Tibial nerve (tissue), 4 donors: ENCODE measurements at regions not wholly inside any gene's neighbourhood (a gene's known extent, or its start where the extent isn't known, plus 50 kb on each side); places are given as distances from the start of the nearest gene placed in this dataset.

Source experiments
- DNase-seq, 2 donors: peaks; one replicate each; pipeline ENCODE4 v3.0.0-alpha.2; 2019; ENCODE audit warnings: low spot score in 2 of 2
- H3K27ac ChIP-seq, 4 donors: fragments of 200-600 bp; sonication (generic) in 3 of 4; one replicate each; pipeline ENCODE4 v1.5.1; 2017 to 2019; ENCODE audit warnings: mild to moderate bottlenecking in 1 of 4
- H3K27me3 ChIP-seq, 2 donors: fragments of 200-600 bp; sonication (generic) in 1 of 2; one replicate each; pipeline versions ENCODE4 v1.5.1 to v1.6.0; 2017 to 2019
- H3K36me3 ChIP-seq, 3 donors: fragments of 200-600 bp; sonication (generic); one replicate each; pipeline ENCODE4 v1.5.1; 2018 to 2019
- H3K4me1 ChIP-seq, 4 donors: fragments of 200-600 bp; sonication (generic) in 3 of 4; one replicate each; pipeline ENCODE4 v1.5.1; 2017 to 2019
- H3K4me3 ChIP-seq, 4 donors: fragments of 200-600 bp; sonication (generic) in 3 of 4; one replicate each; pipeline ENCODE4 v1.5.1; 2017 to 2019; ENCODE audit warnings: mild to moderate bottlenecking in 1 of 4, moderate library complexity in 1 of 4
- H3K9me3 ChIP-seq, 4 donors: fragments of 200-600 bp; sonication (generic) in 3 of 4; one replicate each; pipeline ENCODE4 v1.5.1; 2017 to 2019
- EP300 ChIP-seq, 2 donors: sonication (generic); formaldehyde crosslinking; IDR thresholded peaks; one replicate each; pipeline ENCODE4 v1.6.1; 2017; ENCODE audit warnings: antibody characterized with exemption in 2 of 2, mild to moderate bottlenecking in 1 of 2
- POLR2A ChIP-seq, 2 donors: fragments of 450-650 bp; IDR thresholded peaks; one replicate each; pipeline ENCODE4 v1.6.1; 2017; ENCODE audit warnings: antibody characterized with exemption in 2 of 2, mild to moderate bottlenecking in 2 of 2, moderate library complexity in 2 of 2
- WGBS, 2 donors: methylation state at CpG; one replicate each; pipeline ENCODE4 v1.1.5; 2018; 5-methylcytosine and 5-hydroxymethylcytosine counted together
- TF ChIP-seq, protein P1 (sequence below), 5 experiments: fragments of 200-600 bp in 3 of 5; fragments of 450-650 bp in 2 of 5; sonication (generic) in 3 of 5; IDR thresholded peaks; one replicate each; pipeline ENCODE4 v1.5.1; 2016 to 2019; ENCODE audit warnings: antibody characterized with exemption in 5 of 5, mild to moderate bottlenecking in 3 of 5, moderate library complexity in 2 of 5

DNA sequence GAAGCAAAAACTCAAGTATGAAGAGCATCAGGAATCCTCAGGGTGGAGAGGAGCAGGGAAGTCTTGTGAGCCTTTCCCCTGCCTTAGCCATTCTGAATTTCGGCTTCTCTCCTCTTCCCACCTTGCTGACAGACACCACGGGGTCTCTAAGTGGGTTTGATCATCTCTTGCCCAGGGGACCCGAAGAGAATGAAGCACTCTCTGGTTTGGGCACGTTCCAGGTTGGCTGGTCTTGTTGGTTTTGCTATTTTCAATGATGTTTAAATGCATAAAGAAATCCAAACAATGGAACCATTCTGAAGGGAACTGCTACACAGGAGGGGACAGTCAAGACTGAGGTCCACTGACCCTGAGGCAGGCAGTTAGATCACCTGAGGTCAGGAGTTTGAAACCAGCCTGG, 131.7 kb downstream of the PXDC1 start:
- no peaks in the 10 kb centered on the region for H3K36me3 ChIP-seq
- no peak overlapping the region for H3K4me3 ChIP-seq
- WGBS, 2 donors: 79 to 81% methylated on average over 4 of the region's 4 CpGs
- H3K27ac ChIP-seq: no peak overlapping the region
- peaks cover 0 to 19% of the 10 kb centered on the region in 2 donors for H3K27me3 ChIP-seq
- no peak for DNase-seq
- no peak for TF ChIP-seq POLR2A (IDR thresholded peaks at IDR 0.05)
- no peak for TF ChIP-seq EP300 (IDR thresholded peaks at IDR 0.05)
- TF ChIP-seq, protein P1, sequence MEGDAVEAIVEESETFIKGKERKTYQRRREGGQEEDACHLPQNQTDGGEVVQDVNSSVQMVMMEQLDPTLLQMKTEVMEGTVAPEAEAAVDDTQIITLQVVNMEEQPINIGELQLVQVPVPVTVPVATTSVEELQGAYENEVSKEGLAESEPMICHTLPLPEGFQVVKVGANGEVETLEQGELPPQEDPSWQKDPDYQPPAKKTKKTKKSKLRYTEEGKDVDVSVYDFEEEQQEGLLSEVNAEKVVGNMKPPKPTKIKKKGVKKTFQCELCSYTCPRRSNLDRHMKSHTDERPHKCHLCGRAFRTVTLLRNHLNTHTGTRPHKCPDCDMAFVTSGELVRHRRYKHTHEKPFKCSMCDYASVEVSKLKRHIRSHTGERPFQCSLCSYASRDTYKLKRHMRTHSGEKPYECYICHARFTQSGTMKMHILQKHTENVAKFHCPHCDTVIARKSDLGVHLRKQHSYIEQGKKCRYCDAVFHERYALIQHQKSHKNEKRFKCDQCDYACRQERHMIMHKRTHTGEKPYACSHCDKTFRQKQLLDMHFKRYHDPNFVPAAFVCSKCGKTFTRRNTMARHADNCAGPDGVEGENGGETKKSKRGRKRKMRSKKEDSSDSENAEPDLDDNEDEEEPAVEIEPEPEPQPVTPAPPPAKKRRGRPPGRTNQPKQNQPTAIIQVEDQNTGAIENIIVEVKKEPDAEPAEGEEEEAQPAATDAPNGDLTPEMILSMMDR (IDR thresholded peaks at IDR 0.05): no peak
- no peaks in the 10 kb centered on the region for H3K9me3 ChIP-seq
- H3K4me1 ChIP-seq: no peaks in the 10 kb centered on the region

DNA sequence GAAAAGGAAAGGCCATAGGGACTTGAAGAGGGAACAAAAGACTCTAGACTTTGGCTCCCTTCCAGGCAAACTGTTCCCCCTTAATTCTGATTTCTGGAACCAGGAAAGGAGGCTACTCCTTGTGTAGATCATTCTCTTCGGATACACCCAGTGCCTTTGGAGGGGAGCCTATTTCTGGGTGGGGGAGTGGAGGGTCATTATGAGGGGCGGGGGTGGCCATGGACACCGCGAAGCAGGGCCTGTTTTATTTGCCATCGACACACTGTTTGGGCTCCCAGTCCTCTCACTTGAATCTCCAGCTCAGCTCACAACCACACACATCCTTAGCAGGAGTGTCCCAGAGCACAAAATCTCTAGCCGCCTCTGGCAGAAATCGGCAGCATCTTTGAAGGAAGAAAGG, 132.3 kb downstream of the PXDC1 start:
- H3K4me1 ChIP-seq: no peaks in the 10 kb centered on the region

DNA sequence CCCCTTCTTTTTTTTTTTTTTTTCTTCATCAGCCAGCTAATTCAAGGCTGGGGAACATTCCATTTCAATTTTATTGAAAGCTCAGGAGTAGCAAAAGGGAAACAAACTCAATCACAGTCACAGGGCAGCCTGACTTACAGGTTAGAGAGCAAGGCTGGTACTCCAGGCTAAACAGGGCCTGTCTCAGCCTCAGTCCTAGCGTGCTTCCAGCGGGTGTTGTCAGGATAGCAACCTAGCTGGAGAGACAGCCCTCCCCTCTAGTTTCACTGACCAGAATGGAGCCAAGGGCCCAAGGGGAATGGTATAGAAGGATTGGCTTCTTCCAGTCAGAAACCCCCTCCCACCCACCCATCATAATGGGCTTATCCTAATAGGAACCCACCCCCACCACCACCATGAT, 132.9 kb downstream of the PXDC1 start:
- no peaks in the 10 kb centered on the region for H3K36me3 ChIP-seq
- 95 to 100% methylated on average over 1 to 2 of the region's 2 CpGs for WGBS, 2 donors

More for the DNA sequence above, 132.3 kb downstream of the PXDC1 start:
- H3K27me3 ChIP-seq: peaks cover 0 to 17% of the 10 kb centered on the region in 2 donors
- H3K36me3 ChIP-seq: no peaks in the 10 kb centered on the region
- 81 to 85% methylated on average over 6 to 7 of the region's 7 CpGs for WGBS, 2 donors
- no peaks in the 10 kb centered on the region for H3K9me3 ChIP-seq
- no peak overlapping the region for H3K27ac ChIP-seq
- DNase-seq: no peak
- no peak overlapping the region for H3K4me3 ChIP-seq
- TF ChIP-seq EP300 (IDR thresholded peaks at IDR 0.05) (no peak), POLR2A (IDR thresholded peaks at IDR 0.05) (no peak)

DNA sequence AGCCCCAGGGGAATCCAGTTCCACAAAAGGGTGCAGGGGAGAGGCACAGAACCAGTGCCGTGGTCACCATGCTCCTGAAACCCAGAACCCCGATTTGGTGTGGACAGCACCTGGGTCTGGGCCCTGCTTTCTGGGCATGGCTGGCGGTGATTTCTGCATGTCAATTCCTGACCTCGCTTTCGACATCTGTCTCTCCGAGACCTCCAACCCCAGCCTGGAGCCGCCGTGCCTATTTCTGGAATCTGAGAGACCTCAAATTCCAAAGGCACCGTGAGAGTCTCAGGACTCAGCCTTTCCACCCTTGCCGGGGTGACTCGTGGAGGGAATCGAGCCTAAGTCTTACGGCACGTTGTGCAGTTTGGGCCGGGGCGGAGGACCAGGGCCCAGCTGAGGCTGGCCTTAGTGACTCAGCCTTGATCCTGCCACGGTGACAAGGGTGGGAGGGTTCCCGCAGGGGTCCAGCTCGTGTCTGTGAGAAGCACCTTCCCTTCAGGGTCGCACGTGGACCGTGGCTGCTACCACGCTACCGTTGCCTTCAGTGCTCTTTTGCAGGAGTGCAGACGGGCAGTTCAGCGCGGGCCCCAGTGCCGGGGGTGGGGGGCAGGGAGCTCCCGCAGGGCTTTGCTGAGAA, 133.7 kb downstream of the PXDC1 start:
- no peak for TF ChIP-seq POLR2A (IDR thresholded peaks at IDR 0.05)
- TF ChIP-seq, protein P1 (IDR thresholded peaks at IDR 0.05): no peak
- no peak for TF ChIP-seq EP300 (IDR thresholded peaks at IDR 0.05)
- Histone ChIP-seq H3K4me1 (no peaks in the 10 kb centered on the region), H3K9me3 (no peaks in the 10 kb centered on the region), H3K27ac (no peak overlapping the region), H3K36me3 (no peaks in the 10 kb centered on the region), H3K27me3 (peaks cover 0 to 4% of the 10 kb centered on the region in 2 donors), H3K4me3 (no peak overlapping the region)
- DNase-seq: no peak
- 78 to 85% methylated on average over 29 of the region's 29 CpGs for WGBS, 2 donors

More for the DNA sequence above, 132.9 kb downstream of the PXDC1 start:
- H3K9me3 ChIP-seq: no peaks in the 10 kb centered on the region
- TF ChIP-seq EP300 (IDR thresholded peaks at IDR 0.05) (no peak), POLR2A (IDR thresholded peaks at IDR 0.05) (no peak)
- TF ChIP-seq, protein P1 (IDR thresholded peaks at IDR 0.05): no peak
- no peak for DNase-seq
- H3K27me3 ChIP-seq: peaks cover 0 to 11% of the 10 kb centered on the region in 2 donors
- H3K27ac ChIP-seq: no peak overlapping the region
- no peak overlapping the region for H3K4me3 ChIP-seq
- H3K4me1 ChIP-seq: no peaks in the 10 kb centered on the region

DNA sequence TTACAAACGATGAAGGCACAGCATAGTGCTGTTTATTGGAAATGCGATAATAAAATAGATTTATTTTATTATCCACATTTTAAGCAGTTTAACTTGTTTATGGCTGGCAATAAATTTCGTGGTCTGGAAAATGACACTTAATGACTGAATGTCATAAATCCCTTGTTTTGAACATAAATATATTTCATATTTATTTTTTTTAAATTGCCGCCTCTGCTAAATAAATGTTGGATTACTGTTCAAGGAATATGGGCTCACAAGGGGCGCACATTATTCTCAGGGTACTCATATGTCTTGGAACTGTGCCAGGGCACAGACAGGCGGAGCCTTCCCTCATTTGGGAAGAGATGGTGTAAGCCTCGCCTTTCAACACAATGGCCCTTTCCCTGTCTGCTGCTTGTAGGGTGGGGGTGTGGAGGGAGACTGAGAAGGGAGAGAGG, 134.3 kb downstream of the PXDC1 start:
- Histone ChIP-seq H3K27me3 (peaks cover 0 to 4% of the 10 kb centered on the region in 2 donors), H3K27ac (no peak overlapping the region), H3K4me1 (no peaks in the 10 kb centered on the region), H3K4me3 (no peak overlapping the region), H3K9me3 (no peaks in the 10 kb centered on the region), H3K36me3 (no peaks in the 10 kb centered on the region)
- TF ChIP-seq, protein P1 (IDR thresholded peaks at IDR 0.05): no peak
- TF ChIP-seq EP300 (IDR thresholded peaks at IDR 0.05) (no peak), POLR2A (IDR thresholded peaks at IDR 0.05) (no peak)
- 50 to 54% methylated on average over 7 of the region's 7 CpGs for WGBS, 2 donors
- DNase-seq: no peak
